ENCODE measurements at regions not wholly inside any gene's neighbourhood (a gene's known extent, or its start where the extent isn't known, plus 50 kb on each side); places are given as distances from the start of the nearest gene placed in this dataset.

DNA sequence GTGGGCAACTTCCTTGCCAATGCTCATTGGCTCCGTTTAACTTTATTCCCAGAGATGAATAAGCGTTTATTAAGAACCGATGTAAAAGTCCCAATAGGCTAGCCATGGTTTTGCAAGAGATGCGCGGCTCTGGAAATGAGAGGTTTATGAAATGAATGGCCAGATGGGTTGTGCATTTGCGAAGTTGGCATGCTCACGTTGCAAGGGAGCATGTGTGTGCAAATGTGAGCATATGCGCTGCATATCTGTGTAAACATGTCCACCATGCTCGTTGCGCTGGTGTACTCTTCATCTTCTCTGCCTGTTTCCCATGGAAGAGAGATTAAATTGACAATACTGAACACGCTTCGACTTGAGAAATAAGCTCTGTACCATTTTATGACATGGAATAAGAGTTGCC, 848.6 kb upstream of the RBFOX1 start:
- DNase-seq (ENCODE audit: extremely low read depth, low read depth) = no peak
- TF ChIP-seq, protein P1, sequence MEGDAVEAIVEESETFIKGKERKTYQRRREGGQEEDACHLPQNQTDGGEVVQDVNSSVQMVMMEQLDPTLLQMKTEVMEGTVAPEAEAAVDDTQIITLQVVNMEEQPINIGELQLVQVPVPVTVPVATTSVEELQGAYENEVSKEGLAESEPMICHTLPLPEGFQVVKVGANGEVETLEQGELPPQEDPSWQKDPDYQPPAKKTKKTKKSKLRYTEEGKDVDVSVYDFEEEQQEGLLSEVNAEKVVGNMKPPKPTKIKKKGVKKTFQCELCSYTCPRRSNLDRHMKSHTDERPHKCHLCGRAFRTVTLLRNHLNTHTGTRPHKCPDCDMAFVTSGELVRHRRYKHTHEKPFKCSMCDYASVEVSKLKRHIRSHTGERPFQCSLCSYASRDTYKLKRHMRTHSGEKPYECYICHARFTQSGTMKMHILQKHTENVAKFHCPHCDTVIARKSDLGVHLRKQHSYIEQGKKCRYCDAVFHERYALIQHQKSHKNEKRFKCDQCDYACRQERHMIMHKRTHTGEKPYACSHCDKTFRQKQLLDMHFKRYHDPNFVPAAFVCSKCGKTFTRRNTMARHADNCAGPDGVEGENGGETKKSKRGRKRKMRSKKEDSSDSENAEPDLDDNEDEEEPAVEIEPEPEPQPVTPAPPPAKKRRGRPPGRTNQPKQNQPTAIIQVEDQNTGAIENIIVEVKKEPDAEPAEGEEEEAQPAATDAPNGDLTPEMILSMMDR (IDR thresholded peaks at IDR 0.05; ENCODE audit: low read depth, low read length) = no peak

DNA sequence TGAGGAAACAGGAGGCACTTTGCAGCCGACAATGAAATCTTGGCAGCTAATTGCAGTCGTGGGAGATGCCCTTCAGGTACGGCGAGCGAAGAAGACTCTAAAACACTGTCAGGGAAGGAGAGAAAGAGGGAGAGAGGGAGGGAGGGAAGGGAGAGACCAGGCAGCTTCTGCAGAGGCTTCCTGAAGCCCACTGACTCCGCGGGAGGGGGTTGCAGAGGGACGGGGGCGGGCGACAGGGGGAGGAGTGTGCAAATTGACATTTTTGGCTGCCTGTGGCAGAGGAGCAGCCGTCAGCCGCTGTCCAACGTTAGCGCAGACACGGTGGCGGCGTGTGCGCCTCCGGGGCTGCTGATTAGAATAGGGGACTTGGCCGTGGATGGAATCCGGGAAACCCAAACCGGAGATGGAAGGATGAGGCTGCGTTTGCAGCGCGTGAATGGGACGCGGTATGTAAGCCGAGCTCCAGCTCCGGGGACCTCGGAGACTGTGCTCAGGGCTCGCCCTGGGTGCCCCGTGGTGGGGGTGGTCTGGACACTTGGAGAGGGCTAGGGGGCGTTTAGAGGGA, 849.1 kb upstream of the RBFOX1 start:
- no peak for DNase-seq (ENCODE audit: extremely low read depth, low read depth)
- TF ChIP-seq, protein P1 (IDR thresholded peaks at IDR 0.05; ENCODE audit: low read depth, low read length) = no peak

DNA sequence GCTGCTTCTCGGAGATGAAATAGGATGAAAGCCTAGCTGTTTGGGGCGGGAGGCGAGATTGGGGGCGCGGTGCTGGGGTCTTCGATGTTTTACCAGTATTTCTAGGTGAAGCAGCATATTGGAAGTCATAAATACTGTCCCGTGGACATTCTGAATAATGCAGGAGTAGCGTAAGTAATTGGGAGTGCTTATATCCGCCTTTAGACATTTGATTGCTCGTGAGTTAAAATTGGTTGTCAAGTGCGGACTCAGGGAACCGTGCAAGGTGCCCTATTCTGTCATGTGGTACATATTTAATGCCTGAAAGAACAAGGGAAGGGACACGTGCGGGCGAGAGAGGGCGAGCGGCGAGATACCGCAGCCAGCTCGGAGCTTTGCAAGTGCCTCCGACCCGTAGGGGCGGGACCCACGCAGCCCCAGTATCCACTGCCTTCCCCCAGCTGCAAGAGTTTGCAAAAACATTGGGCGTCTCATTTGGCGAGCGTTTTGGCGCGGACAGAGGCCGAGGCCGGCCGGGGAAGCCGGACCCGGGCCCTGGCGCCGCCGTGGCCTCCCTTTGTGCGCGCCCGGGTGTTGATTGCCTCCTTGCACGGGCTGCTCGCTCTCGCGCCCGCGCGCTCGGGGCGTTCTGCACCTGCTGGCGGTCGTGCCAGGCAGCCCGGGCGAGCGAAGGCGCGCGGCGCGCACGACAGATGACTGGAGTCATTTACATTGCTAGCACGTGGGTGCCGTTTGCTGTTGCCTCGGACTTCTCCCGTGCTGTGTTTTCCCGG, 849.8 kb upstream of the RBFOX1 start:
- TF ChIP-seq, protein P1 (IDR thresholded peaks at IDR 0.05; ENCODE audit: low read depth, low read length) = no peak
- DNase-seq (ENCODE audit: extremely low read depth, low read depth) = no peak

DNA sequence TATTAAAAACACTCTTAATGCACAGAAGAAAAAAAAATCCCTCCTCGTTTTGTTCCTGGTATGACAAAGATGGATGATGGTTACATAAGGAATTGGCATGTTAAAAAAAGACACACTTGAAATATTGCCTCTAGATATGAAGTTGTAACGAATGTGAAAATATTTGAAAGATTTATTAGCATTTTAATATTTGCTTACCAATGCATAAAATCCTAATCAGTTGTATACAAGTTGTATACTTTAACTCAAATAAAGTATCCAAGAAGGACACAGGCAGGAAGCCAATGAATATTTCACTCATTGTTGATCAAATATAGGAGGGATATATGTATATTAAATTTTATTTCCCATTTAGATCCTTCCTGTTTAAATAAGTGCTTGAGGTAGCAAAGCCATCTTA, 850.8 kb upstream of the RBFOX1 start:
- TF ChIP-seq, protein P1 (IDR thresholded peaks at IDR 0.05; ENCODE audit: low read depth, low read length) = no peak
- no peak for DNase-seq (ENCODE audit: extremely low read depth, low read depth)

DNA sequence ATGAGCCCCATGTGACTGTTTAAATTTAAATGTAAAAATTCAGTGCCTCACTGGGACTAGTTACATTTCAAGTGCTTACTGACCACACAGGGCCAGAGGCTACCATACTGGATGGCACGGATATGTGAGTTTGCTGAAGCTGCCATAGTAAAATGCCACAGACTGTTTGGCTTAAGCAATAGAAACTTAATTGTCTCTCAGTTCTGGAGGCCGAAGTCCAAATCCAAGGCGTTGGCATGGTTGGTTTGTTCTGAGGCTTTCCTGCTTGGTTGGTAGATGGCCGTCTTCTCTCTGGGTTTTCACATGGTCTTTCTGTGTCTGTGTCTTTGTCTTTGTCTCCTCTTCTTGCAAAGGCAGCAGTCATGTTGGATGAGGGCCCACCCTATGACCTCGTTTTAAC, 878.9 kb upstream of the RBFOX1 start:
- TF ChIP-seq, protein P1 (IDR thresholded peaks at IDR 0.05; ENCODE audit: low read depth, low read length) = no peak
- no peak for DNase-seq (ENCODE audit: extremely low read depth, low read depth)

DNA sequence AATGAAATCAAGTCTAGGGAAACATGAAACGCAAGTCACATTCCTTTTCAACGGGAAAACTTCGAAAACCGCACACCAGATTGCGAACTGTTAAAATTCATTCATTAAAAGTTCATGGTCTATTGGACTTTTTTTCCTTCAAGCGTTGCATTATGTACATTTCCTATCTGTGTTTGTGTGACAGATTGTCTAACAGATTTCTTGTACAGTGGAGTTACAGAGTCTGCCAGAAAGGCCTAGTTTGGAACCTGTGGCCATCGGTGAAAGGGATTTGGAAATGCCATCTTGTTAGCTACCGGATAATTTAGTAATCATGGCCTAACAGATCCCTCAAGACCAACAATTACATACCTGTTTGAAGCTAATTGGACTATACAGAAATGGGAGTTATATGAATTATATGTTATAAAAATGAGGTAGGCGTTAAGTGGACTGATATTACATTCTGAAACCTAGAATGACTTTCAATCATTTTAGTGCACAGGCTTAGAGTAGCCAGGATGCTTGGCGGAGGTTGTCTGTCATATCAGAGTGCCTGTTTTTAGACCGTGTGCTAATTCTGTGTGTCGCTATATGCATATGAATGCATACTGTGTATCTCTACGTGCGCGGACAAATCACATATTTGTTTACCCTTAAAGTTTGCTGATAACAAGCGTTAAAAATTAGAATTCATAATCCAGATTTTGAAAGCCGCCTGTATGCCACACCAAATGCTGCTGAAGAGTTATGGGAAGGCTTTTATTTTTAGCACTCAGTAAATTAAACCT, 885.4 kb upstream of the RBFOX1 start:
- TF ChIP-seq, protein P1 (IDR thresholded peaks at IDR 0.05; ENCODE audit: low read depth, low read length) = no peak
- no peak for DNase-seq (ENCODE audit: extremely low read depth, low read depth)

DNA sequence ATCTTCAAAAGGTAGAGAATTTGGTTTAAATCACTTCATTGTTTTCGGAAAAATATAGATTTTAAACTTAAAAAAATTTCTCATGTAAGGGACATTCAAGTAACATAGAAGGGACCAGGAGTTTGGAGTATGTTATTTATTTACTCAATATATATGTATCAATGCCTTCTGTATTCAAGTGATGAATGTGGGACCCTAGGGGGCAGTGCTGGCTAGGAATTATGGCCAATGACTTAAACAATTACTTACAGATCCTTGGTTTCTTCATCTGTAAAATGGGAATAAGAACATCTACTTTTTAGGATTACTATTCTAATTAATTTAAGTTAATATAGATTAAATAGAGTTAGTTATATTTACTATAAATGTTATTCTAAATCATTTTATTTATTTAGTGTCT, 886.3 kb upstream of the RBFOX1 start:
- no peak for DNase-seq (ENCODE audit: extremely low read depth, low read depth)
- TF ChIP-seq, protein P1 (IDR thresholded peaks at IDR 0.05; ENCODE audit: low read depth, low read length) = no peak
